Lung (tissue), 11 donors: ENCODE measurements at regions not wholly inside any gene's neighbourhood (a gene's known extent, or its start where the extent isn't known, plus 50 kb on each side); places are given as distances from the start of the nearest gene placed in this dataset.

Experiments
- ATAC-seq: fragments of 200-7000 bp; cut with Tn5 transposase; one replicate; pipeline ENCODE4 v1.9.1; 2020; ENCODE audit warnings: moderate number of reproducible peaks; ENCODE audit not compliant: insufficient read depth, low FRiP score
- DNase-seq, 3 donors: peaks; one replicate each; pipeline ENCODE4 v3.0.0-alpha.2; 2013 to 2017
- H3K27ac ChIP-seq, 2 donors: one replicate each; pipeline ENCODE4 v1.5.1; 2013; ENCODE audit warnings: mild to moderate bottlenecking in 2 of 2, moderate library complexity in 2 of 2, control low read depth in 1 of 2, inconsistent platforms in 1 of 2, low read depth in 1 of 2, low read length in 1 of 2
- H3K27me3 ChIP-seq, 3 donors: one replicate each; pipeline ENCODE4 v1.5.1; 2013; ENCODE audit warnings: low read length in 2 of 3; ENCODE audit not compliant: control insufficient read depth in 3 of 3, insufficient read depth in 3 of 3
- H3K36me3 ChIP-seq, 4 donors: one replicate each; pipeline ENCODE4 v1.5.1; 2013; ENCODE audit warnings: low read length in 4 of 4, mild to moderate bottlenecking in 1 of 4, moderate library complexity in 1 of 4; ENCODE audit not compliant: control insufficient read depth in 4 of 4, insufficient read depth in 4 of 4
- H3K4me1 ChIP-seq, 5 donors: one replicate each; pipeline ENCODE4 v1.5.1; 2013; ENCODE audit warnings: low read length in 5 of 5, mild to moderate bottlenecking in 2 of 5, moderate library complexity in 1 of 5; ENCODE audit not compliant: control insufficient read depth in 5 of 5, insufficient read depth in 5 of 5
- H3K4me3 ChIP-seq: one replicate; pipeline ENCODE4 v1.5.1; 2013; ENCODE audit warnings: mild to moderate bottlenecking, control low read depth, moderate library complexity
- H3K9ac ChIP-seq, 2 donors: one replicate each; pipeline ENCODE4 v1.5.1; 2013; ENCODE audit warnings: low read length in 2 of 2, control low read depth in 1 of 2; ENCODE audit not compliant: insufficient read depth in 1 of 2
- H3K9me3 ChIP-seq, 4 donors: one replicate each; pipeline ENCODE4 v1.5.1; 2013; ENCODE audit warnings: low read length in 3 of 4, mild to moderate bottlenecking in 1 of 4, moderate library complexity in 1 of 4; ENCODE audit not compliant: control insufficient read depth in 4 of 4, insufficient read depth in 3 of 4
- WGBS, 2 donors: extraction: QIAGEN DNeasy Blood & Tissue Kit; methylation state at CpG; one replicate each; pipeline ENCODE4 v1.1.7; 2013; 5-methylcytosine and 5-hydroxymethylcytosine counted together
- TF ChIP-seq, protein P1 (sequence below): IDR thresholded peaks from 2 replicates; pipeline ENCODE4 v1.5.1; 2012; ENCODE audit warnings: mild to moderate bottlenecking; ENCODE audit errors: control extremely low read depth, extremely low read depth
- donor health status: control.
- donor health status: control.
- donor health status: Bipolar disorder and iron deficiency.
- donor health status: healthy.
- donor health status: DM: yes; HTN: yes; CAD: no.

DNA sequence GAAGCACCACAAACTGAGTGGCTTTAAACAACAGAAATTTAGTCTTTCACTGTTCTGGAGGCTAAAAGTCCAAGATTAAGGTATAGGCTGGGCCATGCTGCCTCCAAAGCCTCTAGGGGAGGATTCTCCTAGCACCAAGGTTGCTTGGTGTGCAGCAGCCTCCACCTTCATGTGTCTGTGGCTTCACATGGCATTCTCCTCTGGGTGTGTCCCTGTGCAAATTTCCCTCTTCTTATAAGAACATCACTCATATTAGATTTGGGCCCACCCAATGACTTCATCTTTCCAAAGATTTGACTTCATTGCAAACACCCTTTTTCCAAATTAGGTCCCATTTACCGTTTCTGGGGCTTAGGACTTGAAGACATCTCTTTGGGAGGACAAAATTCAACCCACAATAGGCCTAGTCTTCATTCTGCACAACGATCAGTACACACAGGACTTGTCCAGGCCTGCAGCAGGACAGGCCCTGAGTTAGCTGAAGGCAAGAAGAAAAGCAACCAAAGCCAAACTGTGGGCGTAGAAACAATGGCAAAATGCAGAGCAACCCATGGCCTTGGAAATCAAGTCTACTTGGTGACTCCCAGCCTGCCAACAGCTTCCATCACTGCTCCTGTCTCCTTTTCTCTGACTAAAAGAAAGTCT is 521.2 kb upstream of the NBEA start:
- 84% methylated on average over 3 of the region's 3 CpGs for WGBS, 2 donors
- no peak for ATAC-seq

GRCh38 chr13:34421347-34421719 is 520.7 kb upstream of the NBEA start:
- H3K9ac ChIP-seq = no peak overlapping the region
- peaks cover 0 to 31% (median 6%) of the 10 kb centered on the region in 5 donors for H3K4me1 ChIP-seq
- no peak for ATAC-seq
- peaks cover 0 to 3% (median 0%) of the 10 kb centered on the region in 4 donors for H3K9me3 ChIP-seq
- TF ChIP-seq, protein P1, sequence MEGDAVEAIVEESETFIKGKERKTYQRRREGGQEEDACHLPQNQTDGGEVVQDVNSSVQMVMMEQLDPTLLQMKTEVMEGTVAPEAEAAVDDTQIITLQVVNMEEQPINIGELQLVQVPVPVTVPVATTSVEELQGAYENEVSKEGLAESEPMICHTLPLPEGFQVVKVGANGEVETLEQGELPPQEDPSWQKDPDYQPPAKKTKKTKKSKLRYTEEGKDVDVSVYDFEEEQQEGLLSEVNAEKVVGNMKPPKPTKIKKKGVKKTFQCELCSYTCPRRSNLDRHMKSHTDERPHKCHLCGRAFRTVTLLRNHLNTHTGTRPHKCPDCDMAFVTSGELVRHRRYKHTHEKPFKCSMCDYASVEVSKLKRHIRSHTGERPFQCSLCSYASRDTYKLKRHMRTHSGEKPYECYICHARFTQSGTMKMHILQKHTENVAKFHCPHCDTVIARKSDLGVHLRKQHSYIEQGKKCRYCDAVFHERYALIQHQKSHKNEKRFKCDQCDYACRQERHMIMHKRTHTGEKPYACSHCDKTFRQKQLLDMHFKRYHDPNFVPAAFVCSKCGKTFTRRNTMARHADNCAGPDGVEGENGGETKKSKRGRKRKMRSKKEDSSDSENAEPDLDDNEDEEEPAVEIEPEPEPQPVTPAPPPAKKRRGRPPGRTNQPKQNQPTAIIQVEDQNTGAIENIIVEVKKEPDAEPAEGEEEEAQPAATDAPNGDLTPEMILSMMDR = no peak
- no peaks in the 10 kb centered on the region for H3K27me3 ChIP-seq
- no peak for DNase-seq
- no peaks in the 10 kb centered on the region for H3K36me3 ChIP-seq
- H3K4me3 ChIP-seq = no peak overlapping the region
- H3K27ac ChIP-seq = no peak overlapping the region

More for the DNA sequence above, 521.2 kb upstream of the NBEA start:
- H3K9ac ChIP-seq = no peak overlapping the region
- DNase-seq = no peak
- peaks cover 0 to 3% (median 0%) of the 10 kb centered on the region in 4 donors for H3K9me3 ChIP-seq
- H3K4me3 ChIP-seq = no peak overlapping the region
- no peaks in the 10 kb centered on the region for H3K36me3 ChIP-seq
- no peaks in the 10 kb centered on the region for H3K27me3 ChIP-seq
- H3K27ac ChIP-seq = no peak overlapping the region
- H3K4me1 ChIP-seq = peaks cover 0 to 31% (median 6%) of the 10 kb centered on the region in 5 donors
- TF ChIP-seq, protein P1 = no peak

DNA sequence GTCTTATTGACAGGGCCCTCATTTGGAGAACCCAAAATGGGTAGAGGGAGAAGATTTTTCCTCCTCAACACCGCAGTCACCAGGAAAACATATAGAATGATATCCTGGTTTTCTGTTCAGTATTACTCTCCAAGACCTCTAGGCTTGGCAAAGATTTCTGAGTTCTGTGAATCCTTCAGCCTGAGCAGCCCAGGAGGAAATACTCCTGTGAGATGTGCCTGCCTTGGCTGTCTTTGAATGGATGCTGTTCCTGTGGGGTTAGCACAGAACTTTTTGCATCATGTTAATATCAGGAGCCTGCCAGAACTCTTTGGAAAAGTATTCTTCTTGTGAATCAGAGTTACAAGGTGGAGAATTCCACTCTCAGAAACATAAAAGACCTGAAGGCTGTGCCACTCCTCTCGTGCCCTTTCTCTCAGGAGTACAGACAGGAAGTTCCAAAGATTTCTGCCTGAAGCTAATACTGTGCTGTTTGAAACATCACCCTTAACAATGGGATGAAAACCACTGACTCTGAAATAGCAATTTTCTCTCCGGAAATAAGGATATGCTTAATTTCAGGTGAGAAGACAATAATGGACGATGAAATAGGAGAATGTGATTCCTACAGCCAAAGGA is 520.1 kb upstream of the NBEA start:
- Histone ChIP-seq H3K4me1 (peaks cover 0 to 27% (median 6%) of the 10 kb centered on the region in 5 donors), H3K9me3 (peaks cover 0 to 3% (median 0%) of the 10 kb centered on the region in 4 donors), H3K4me3 (no peak overlapping the region), H3K27ac (no peak overlapping the region), H3K27me3 (no peaks in the 10 kb centered on the region), H3K36me3 (no peaks in the 10 kb centered on the region), H3K9ac (no peak overlapping the region)
- ATAC-seq (no peak), DNase-seq (no peak)
- 55 to 75% methylated on average over 4 of the region's 4 CpGs for WGBS, 2 donors
- TF ChIP-seq, protein P1 = no peak
